ENCODE measurements at regions not wholly inside any gene's neighbourhood (a gene's known extent, or its start where the extent isn't known, plus 50 kb on each side); places are given as distances from the start of the nearest gene placed in this dataset.

- no peak for DNase-seq
These were observed 112.2 kb upstream of the NT5C1B start for GRCh38 chr2:18701546-18701945.

GRCh38 chr2:18690342-18690741 lies 101.0 kb upstream of the NT5C1B start:
- DNase-seq: no peak

- DNase-seq: no peak
These were observed 95.1 kb upstream of the NT5C1B start for GRCh38 chr2:18684206-18685038.

- no peak for DNase-seq
These were observed 93.3 kb upstream of the NT5C1B start for GRCh38 chr2:18682681-18683080.

GRCh38 chr2:18677280-18677679 lies 87.9 kb upstream of the NT5C1B start:
- DNase-seq: no peak

GRCh38 chr2:18674309-18674708 lies 84.9 kb upstream of the NT5C1B start:
- no peak for DNase-seq

GRCh38 chr2:18671363-18671762 lies 82.0 kb upstream of the NT5C1B start:
- no peak for DNase-seq

GRCh38 chr2:18668221-18668620 lies 78.9 kb upstream of the NT5C1B start:
- no peak for DNase-seq

- DNase-seq: no peak
These were observed 75.1 kb upstream of the NT5C1B start for GRCh38 chr2:18664421-18664820.

GRCh38 chr2:18663861-18664260 lies 74.5 kb upstream of the NT5C1B start:
- no peak for DNase-seq

- DNase-seq: no peak
These were observed 73.3 kb upstream of the NT5C1B start for GRCh38 chr2:18662689-18663088.

GRCh38 chr2:18659915-18660314 lies 70.5 kb upstream of the NT5C1B start:
- DNase-seq: no peak

GRCh38 chr2:18656048-18656447 lies 66.7 kb upstream of the NT5C1B start:
- no peak for DNase-seq

GRCh38 chr2:18651842-18652774 lies 62.7 kb upstream of the NT5C1B start:
- DNase-seq: no peak

- DNase-seq: no peak
These were observed 60.9 kb upstream of the NT5C1B start for GRCh38 chr2:18650221-18650620.

GRCh38 chr2:18649502-18650135 lies 60.2 kb upstream of the NT5C1B start:
- no peak for DNase-seq

GRCh38 chr2:18648161-18648560 lies 58.8 kb upstream of the NT5C1B start:
- DNase-seq: no peak

- DNase-seq: no peak
These were observed 58.4 kb upstream of the NT5C1B start for GRCh38 chr2:18647731-18648130.

- DNase-seq: no peak
These were observed 55.9 kb upstream of the NT5C1B start for GRCh38 chr2:18645315-18645714.

- no peak for DNase-seq
These were observed 54.7 kb upstream of the NT5C1B start for GRCh38 chr2:18644115-18644462.

GRCh38 chr2:18643326-18644114 lies 54.2 kb upstream of the NT5C1B start:
- no peak for DNase-seq

GRCh38 chr2:18641823-18642222 lies 52.5 kb upstream of the NT5C1B start:
- no peak for DNase-seq

All from NCI-H2081 treated with DMSO at 0.1 percent for 48 hours (cell line).